22Rv1 (cell line): ENCODE measurements at regions not wholly inside any gene's neighbourhood (a gene's known extent, or its start where the extent isn't known, plus 50 kb on each side); places are given as distances from the start of the nearest gene placed in this dataset.

Source experiments
- CTCF ChIP-seq: fragments of 450-650 bp; IDR thresholded peaks from 2 replicates; pipeline ENCODE4 v1.5.1; 2017; ENCODE audit warnings: mild to moderate bottlenecking
- ZFX ChIP-seq: fragments of 450-650 bp; IDR thresholded peaks from 2 replicates; pipeline ENCODE4 v1.6.1; 2017; ENCODE audit warnings: antibody characterized with exemption, borderline replicate concordance

- TF ChIP-seq CTCF (no peak), ZFX (no peak)
Observed at GRCh38 chr6:15978426-15978825, 150.5 kb upstream of the MYLIP start.
